ENCODE measurements at regions not wholly inside any gene's neighbourhood (a gene's known extent, or its start where the extent isn't known, plus 50 kb on each side); places are given as distances from the start of the nearest gene placed in this dataset.

GRCh38 chr2:21947046-21947445 lies 823.3 kb downstream of the TDRD15 start:
- TF ChIP-seq CTCF (IDR thresholded peaks at IDR 0.05; ENCODE audit: low read depth, low read length), result no peak
- H3K4me3 ChIP-seq (replicated peaks in 1 of 2; ENCODE audit: low read depth in 2 of 2, low read length in 2 of 2), result no peak overlapping the region
- DNase-seq (ENCODE audit: low read depth in 2 of 2), result no peak

- TF ChIP-seq CTCF (IDR thresholded peaks at IDR 0.05; ENCODE audit: low read depth, low read length), result no peak
- peak in 1 of 2 donors; percentile 56 for DNase-seq (ENCODE audit: low read depth in 2 of 2)
- H3K4me3 ChIP-seq (replicated peaks in 1 of 2; ENCODE audit: low read depth in 2 of 2, low read length in 2 of 2), result no peak overlapping the region
Observed at GRCh38 chr2:21966139-21966538, 842.4 kb downstream of the TDRD15 start.

GRCh38 chr2:21970971-21971370 lies 847.2 kb downstream of the TDRD15 start:
- no peak for TF ChIP-seq CTCF (IDR thresholded peaks at IDR 0.05; ENCODE audit: low read depth, low read length)
- no peak overlapping the region for H3K4me3 ChIP-seq (replicated peaks in 1 of 2; ENCODE audit: low read depth in 2 of 2, low read length in 2 of 2)
- DNase-seq (ENCODE audit: low read depth in 2 of 2), result no peak

- H3K4me3 ChIP-seq (replicated peaks in 1 of 2; ENCODE audit: low read depth in 2 of 2, low read length in 2 of 2), result no peak overlapping the region
- no peak for TF ChIP-seq CTCF (IDR thresholded peaks at IDR 0.05; ENCODE audit: low read depth, low read length)
- no peak for DNase-seq (ENCODE audit: low read depth in 2 of 2)
Observed at GRCh38 chr2:21972586-21972985, 848.8 kb downstream of the TDRD15 start.

GRCh38 chr2:21981127-21981526 lies 857.4 kb downstream of the TDRD15 start:
- no peak for TF ChIP-seq CTCF (IDR thresholded peaks at IDR 0.05; ENCODE audit: low read depth, low read length)
- peak in 1 of 2 donors; percentile 19 for DNase-seq (ENCODE audit: low read depth in 2 of 2)
- no peak overlapping the region for H3K4me3 ChIP-seq (replicated peaks in 1 of 2; ENCODE audit: low read depth in 2 of 2, low read length in 2 of 2)

GRCh38 chr2:21993002-21993401 lies 869.2 kb downstream of the TDRD15 start:
- no peak for TF ChIP-seq CTCF (IDR thresholded peaks at IDR 0.05; ENCODE audit: low read depth, low read length)
- H3K4me3 ChIP-seq (replicated peaks in 1 of 2; ENCODE audit: low read depth in 2 of 2, low read length in 2 of 2), result no peak overlapping the region
- DNase-seq (ENCODE audit: low read depth in 2 of 2), result no peak

GRCh38 chr2:21996339-21996738 lies 872.6 kb downstream of the TDRD15 start:
- TF ChIP-seq CTCF (IDR thresholded peaks at IDR 0.05; ENCODE audit: low read depth, low read length), result no peak
- DNase-seq (ENCODE audit: low read depth in 2 of 2), result no peak
- no peak overlapping the region for H3K4me3 ChIP-seq (replicated peaks in 1 of 2; ENCODE audit: low read depth in 2 of 2, low read length in 2 of 2)

Data from cardiac fibroblast (primary cell).